NCI-H146 treated with DMSO at 0.1 percent for 48 hours (cell line): ENCODE measurements at regions not wholly inside any gene's neighbourhood (a gene's known extent, or its start where the extent isn't known, plus 50 kb on each side); places are given as distances from the start of the nearest gene placed in this dataset.
"Not testable (repeated sequence)": the region's sequence is repeated elsewhere in the genome, so short reads cannot be mapped to it uniquely, and the experiment has no call there.

Source experiments
- DNase-seq: peaks from one replicate; lab custom pipeline; 2025; ENCODE audit not compliant: unreplicated experiment; lab: John Stamatoyannopoulos, UW

- DNase-seq: no peak
Observed at GRCh38 chr1:14251871-14252270, 346.6 kb upstream of the KAZN start.

- DNase-seq: peak; percentile 62
Observed at GRCh38 chr1:14253676-14254075, 344.8 kb upstream of the KAZN start.

- DNase-seq: no peak
Observed at GRCh38 chr1:14254251-14254650, 344.2 kb upstream of the KAZN start.

DNA sequence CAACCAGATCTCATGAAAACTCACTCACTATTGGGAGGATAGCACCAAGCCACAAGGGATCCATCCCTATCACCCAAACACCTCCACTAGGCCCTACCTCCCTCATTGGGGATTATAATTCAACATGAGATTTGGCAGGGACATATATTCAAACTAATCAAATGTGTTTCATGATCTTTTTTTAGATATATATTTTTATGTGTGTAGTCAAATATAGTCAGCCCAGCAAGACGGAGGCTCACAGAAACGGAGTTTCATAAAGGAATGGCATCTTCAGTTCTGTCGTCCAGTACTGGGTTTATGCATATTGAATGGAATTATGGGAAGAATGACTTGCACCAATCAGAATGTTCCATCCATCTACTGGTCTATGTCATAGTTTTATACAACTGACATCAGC is 343.3 kb upstream of the KAZN start:
- DNase-seq: no peak

DNA sequence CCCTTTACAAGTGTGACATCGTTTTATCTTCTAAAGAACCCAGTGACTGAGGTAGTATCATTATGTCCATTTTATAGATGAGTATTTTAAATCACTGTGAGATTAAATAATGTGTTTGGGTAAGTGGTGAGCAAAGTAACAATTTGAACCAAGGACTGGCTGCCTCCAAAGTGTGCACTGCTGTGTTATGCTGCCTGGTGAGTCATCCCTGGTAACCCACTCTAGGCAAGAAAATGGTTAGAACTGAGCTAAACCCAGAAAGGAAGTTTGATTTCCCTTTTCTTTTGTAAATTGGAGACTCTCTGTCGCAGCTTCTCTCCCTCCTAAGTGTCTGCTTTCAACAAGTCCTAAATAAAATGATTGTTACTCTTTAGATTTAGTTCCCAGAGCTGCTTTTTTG is 342.8 kb upstream of the KAZN start:
- DNase-seq: no peak

DNA sequence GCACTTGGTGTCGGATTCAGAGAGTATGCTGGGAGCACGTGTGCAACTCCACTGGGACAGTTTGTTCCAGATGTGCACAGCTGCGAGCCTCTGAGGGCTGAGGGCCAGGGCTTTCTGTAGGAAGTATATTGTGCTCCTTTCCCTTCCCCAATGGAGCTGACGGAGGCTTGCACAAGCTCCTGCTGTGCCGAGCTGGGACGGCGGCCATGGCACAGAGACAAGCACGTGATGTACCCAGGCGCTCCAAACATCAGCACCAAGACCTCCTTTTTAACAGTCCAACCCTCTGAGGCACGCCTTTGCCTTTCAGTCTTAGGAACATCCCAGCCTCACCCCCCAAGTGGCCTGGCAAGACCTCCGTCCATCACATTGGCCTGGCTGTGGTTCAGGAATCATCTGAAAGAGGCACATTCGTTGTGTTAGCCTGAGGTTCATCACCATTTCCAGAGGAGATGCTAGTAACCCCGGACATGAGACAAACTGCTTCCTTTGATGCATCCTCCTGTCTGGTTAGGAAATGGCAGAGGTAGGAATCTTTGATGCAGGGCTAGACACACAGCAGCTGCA is 339.2 kb upstream of the KAZN start:
- no peak for DNase-seq

DNA sequence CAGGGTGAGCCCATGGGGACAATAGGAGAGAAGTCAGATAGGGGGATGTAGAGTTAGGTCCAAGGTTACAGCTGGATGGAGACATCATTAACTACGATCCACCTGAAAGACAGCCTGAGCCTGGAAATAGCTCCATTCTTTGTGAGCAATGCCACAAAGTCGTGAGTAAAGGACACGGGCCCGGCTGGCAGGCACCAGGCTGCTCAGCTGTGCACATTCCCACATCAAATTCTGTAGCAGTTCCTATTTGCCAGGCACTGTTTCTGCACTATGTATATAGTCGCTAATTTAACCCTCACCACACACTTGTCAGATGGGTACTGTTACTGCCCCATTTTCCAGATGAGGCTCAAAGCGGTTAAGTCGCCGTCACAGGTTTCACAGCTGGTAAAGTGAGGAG is 338.0 kb upstream of the KAZN start:
- no peak for DNase-seq

DNA sequence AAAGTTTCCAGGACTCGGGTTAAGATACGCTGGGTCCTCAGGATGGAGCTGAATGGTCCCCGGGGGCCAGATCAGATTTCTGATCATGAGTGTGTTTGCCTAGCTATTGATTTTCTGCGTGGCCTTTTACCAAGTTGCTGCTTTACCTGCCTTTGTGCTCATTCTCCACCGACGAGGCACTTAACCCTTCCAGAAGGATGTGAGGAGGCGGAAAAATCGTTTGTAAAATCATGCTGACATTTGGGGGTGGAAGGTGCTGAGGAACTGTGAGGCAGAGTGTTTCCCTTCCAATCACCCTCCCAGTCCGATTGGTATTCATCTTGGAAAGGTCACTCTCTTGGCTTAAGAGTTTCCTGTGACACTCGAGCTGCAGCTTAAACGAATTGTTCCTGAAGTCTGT is 337.1 kb upstream of the KAZN start:
- no peak for DNase-seq

GRCh38 chr1:14262637-14263036 is 335.8 kb upstream of the KAZN start:
- no peak for DNase-seq

DNA sequence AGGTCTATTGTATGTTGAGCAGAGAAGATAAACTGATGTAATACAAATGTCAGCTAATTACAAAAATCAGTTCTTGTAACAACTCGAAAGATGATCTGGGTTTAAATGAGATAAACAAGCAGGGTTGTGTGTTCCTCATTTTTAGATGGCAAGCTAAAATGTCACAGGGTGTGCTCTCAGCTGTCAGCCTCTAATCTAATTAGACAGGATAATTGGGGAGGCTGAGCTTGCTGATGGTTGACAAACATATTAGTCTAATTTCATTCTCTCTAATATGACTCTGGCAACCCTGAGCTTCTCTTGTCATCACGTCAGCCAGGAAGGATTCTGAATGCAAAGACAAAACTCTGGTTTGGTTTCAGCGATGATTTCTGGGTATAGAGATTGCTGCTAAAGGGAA is 335.3 kb upstream of the KAZN start:
- peak; percentile 9 for DNase-seq

DNA sequence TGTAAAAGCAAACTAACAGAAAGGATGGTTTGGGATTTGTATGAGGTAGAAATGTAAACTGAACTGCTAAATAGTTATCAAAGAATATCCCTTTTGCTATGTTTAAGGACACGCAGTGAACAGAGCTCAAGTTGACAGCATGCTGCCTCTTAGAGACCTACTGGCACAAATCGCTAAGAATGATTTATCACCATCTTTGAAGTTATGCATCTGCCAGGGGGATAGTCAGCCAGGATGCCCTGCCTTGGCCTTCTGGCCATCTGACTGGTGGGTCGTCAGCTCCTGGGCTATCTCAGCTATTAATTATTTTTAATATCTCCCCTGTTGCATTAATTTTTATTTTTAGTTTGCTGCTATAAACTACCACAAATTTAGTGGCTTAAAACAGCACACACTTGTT is 334.8 kb upstream of the KAZN start:
- no peak for DNase-seq

- DNase-seq: no peak
Observed at GRCh38 chr1:14265495-14265894, 333.0 kb upstream of the KAZN start.

DNA sequence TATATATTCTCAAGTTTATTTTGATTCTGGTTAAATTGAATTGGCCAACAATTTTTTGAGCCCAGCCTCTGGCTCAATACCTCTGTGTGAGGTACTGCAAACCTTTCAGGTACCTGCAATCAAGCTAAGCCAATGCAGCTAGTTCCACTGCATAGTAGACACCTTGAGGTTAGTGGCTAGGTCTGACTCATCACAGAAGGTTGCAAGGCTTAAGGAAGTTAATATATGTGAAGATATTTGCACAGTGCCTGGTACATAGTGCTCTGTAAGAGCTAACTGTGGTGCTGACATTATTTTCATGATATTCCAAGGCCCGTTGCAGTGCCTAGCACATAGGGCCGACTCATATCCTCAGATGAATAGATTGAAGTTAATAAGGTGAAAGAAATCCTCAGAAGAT is 330.5 kb upstream of the KAZN start:
- no peak for DNase-seq

DNA sequence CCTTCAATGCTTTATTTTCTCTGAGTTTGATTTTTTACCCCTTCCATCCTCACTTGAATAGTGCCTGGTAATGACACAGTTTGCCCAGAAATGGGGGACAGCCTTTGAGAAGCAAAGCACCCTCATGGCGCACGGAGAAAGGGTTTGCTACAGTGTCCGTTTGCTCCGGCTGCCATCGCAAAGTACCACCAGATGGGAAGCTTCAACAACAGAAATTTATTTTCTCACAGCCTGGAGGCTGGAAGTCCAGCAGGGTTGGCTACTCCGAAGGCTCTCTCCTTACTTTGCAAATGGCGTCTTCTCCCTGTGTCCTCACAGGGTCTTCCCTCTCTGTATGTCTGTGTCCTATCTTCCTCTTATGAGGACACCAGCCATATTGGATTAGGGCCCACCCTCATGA is 327.7 kb upstream of the KAZN start:
- no peak for DNase-seq

GRCh38 chr1:14273811-14274210 is 324.7 kb upstream of the KAZN start:
- no peak for DNase-seq

- DNase-seq: not testable (repeated sequence)
Observed at GRCh38 chr1:14279891-14280290, 318.6 kb upstream of the KAZN start.

- no peak for DNase-seq
Observed at GRCh38 chr1:14280909-14281308, 317.6 kb upstream of the KAZN start.

DNA sequence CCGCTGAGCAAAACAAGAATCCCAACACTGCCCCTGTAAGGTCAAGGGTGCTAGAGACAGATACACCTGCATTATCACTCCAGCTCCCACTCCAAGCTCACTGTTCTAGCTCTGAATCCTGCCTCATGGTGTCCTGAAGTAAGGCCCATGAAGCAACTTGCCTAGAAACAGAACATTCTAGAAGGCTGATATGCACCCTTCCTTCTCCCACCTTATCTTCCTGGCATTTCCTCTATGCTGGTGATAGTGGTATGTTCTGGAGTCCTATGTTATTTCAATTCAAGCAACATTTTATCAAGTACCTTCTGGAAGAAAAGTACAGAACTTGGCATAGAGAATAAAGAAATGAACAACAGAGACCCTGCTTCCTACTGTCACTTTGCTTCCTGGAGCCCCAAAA is 317.1 kb upstream of the KAZN start:
- no peak for DNase-seq

DNA sequence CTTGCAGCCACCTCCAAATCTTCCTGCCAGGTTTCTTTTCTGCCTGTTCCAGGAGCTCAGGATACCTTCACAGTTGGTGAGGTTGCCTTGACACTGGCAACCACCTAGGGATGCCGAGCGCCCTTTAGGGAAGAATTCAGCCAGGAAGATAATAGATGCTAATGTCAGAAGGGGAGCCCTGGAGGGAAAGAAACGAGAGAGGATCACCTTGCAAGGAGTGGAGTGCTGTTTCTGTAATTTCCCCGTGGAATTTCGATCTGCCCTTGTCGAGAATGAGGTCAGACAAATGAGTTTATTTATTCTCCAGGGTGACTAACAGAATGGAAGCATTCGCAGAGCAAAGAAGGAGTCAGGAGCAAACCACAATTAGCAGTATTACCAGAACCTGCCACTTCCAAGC is 315.8 kb upstream of the KAZN start:
- DNase-seq: peak; percentile 38

- DNase-seq: no peak
Observed at GRCh38 chr1:14285238-14285637, 313.2 kb upstream of the KAZN start.

DNA sequence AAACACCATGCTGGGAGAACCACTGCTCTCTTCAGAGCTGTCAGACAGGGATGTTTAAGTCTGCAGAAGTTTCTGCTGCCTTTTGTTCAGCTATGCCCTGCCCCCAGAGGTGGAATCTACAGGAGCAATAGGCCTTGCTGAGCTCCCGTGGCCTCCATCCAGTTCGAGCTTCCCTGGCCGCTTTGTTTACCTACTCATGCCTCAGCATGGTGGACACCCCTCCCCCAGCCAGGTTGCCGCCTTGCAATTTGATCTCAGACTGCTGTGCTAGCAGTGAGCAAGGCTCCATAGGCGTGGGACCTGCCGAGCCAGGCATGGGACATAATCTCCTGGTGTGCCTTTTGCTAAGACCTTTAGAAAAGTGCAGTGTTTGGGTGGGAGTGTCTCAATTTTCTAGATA is 307.3 kb upstream of the KAZN start:
- peak; percentile 24 for DNase-seq

DNA sequence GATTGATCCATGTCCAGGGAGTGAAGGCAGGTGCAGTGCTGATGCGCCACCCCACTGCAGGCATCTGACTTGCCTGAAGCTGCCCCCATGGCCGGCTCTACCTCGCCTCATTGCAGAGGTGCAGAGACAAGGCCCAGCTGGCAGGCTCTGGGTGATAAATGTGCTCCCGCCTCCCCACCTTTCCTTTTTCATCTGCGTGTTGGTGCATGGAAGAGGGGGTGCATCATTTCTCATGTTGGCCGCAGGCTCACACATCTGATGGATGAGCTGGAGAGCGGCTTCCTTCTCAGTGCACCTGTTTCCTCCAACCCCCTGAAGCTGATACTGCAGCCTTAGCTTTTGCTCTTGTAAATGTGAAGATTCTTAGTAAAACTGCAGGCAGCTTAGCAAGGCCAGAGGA is 306.0 kb upstream of the KAZN start:
- no peak for DNase-seq

GRCh38 chr1:14294006-14294405 is 304.5 kb upstream of the KAZN start:
- no peak for DNase-seq
